SK-N-SH (cell line): ENCODE measurements at regions not wholly inside any gene's neighbourhood (a gene's known extent, or its start where the extent isn't known, plus 50 kb on each side); places are given as distances from the start of the nearest gene placed in this dataset.
A peak's percentile ranks its signal among the peaks of the same experiment; 100 is the strongest.

Experiments used
- CHD2 ChIP-seq: fragments of 150-350 bp; IDR thresholded peaks from 2 replicates; pipeline ENCODE4 v1.6.1; 2018; ENCODE audit warnings: low read length; ENCODE audit not compliant: partially characterized antibody
- ELF1 ChIP-seq: IDR thresholded peaks from 2 replicates; pipeline ENCODE4 v1.4.0; 2012
- EZH2phosphoT487 ChIP-seq: fragments of 200-600 bp; sonication (generic); IDR thresholded peaks from 2 replicates; pipeline ENCODE4 v1.6.1; 2017; ENCODE audit warnings: low read depth, mixed run types, mild to moderate bottlenecking, antibody characterized with exemption, moderate library complexity, borderline replicate concordance
- FOSL2 ChIP-seq: IDR thresholded peaks from 2 replicates; pipeline ENCODE4 v1.4.0; 2012; ENCODE audit warnings: low read depth, mild to moderate bottlenecking, moderate library complexity, borderline replicate concordance
- FOXJ3 ChIP-seq: sonication (generic); formaldehyde crosslinking; IDR thresholded peaks from 2 replicates; pipeline ENCODE4 v1.5.1; 2020; ENCODE audit warnings: mild to moderate bottlenecking, missing genetic modification reagents
- FOXM1 ChIP-seq: IDR thresholded peaks from 2 replicates; pipeline ENCODE4 v1.4.0; 2012; ENCODE audit warnings: low read depth, mild to moderate bottlenecking
- GABPA ChIP-seq: IDR thresholded peaks from 2 replicates; pipeline ENCODE4 v1.4.0; 2012; ENCODE audit warnings: low read depth, mild to moderate bottlenecking
- JUND ChIP-seq: IDR thresholded peaks from 2 replicates; pipeline ENCODE4 v1.4.0; 2012
- MEF2A ChIP-seq: IDR thresholded peaks from 2 replicates; pipeline ENCODE4 v1.4.0; 2012; ENCODE audit warnings: low read depth, borderline replicate concordance
- NFIC ChIP-seq: IDR thresholded peaks from 2 replicates; pipeline ENCODE4 v1.4.0; 2012; ENCODE audit warnings: borderline replicate concordance
- RAD21 ChIP-seq: IDR thresholded peaks from 2 replicates; pipeline ENCODE4 v1.6.1; 2012; ENCODE audit warnings: mild to moderate bottlenecking, low read length
- RFX5 ChIP-seq: IDR thresholded peaks from 2 replicates; pipeline ENCODE4 v1.6.1; 2012; ENCODE audit warnings: mild to moderate bottlenecking, improper control_type of control experiment, low read length
- SIN3A ChIP-seq: IDR thresholded peaks from 2 replicates; pipeline ENCODE4 v1.6.1; 2012; ENCODE audit warnings: low read depth, mild to moderate bottlenecking, low read length, moderate library complexity, borderline replicate concordance
- SMC3 ChIP-seq: IDR thresholded peaks from 2 replicates; pipeline ENCODE4 v1.6.1; 2012; ENCODE audit warnings: low read depth, low read length, improper control_type of control experiment
- TAF1 ChIP-seq: IDR thresholded peaks from 2 replicates; pipeline ENCODE4 v1.6.1; 2012; ENCODE audit warnings: low read depth, mild to moderate bottlenecking, low read length, moderate library complexity, borderline replicate concordance
- TCF12 ChIP-seq: IDR thresholded peaks from 2 replicates; pipeline ENCODE4 v1.4.0; 2012
- TEAD4 ChIP-seq: IDR thresholded peaks from 2 replicates; pipeline ENCODE4 v1.4.0; 2012; ENCODE audit warnings: mild to moderate bottlenecking, borderline replicate concordance; ENCODE audit not compliant: insufficient read depth
- YY1 ChIP-seq: IDR thresholded peaks from 2 replicates; pipeline ENCODE4 v1.4.0; 2012; ENCODE audit warnings: low read depth, mild to moderate bottlenecking
- TF ChIP-seq, protein P1 (sequence below): fragments of 150-350 bp; IDR thresholded peaks from 2 replicates; pipeline ENCODE4 v1.6.1; 2017; ENCODE audit warnings: antibody characterized with exemption, low read length, low read depth, borderline replicate concordance
- TF ChIP-seq, protein P2 (sequence below): IDR thresholded peaks from 2 replicates; pipeline ENCODE4; 2012
- TF ChIP-seq, protein P3 (sequence below): fragments of 150-350 bp; IDR thresholded peaks from 2 replicates; pipeline ENCODE4 v1.6.1; 2016; ENCODE audit warnings: mild to moderate bottlenecking, low read depth, low read length
- TF ChIP-seq, protein P4 (sequence below): IDR thresholded peaks from 2 replicates; pipeline ENCODE4 v1.4.0; 2012; ENCODE audit warnings: low read depth
- TF ChIP-seq, protein P5 (sequence below): fragments of 200-600 bp; sonication (generic); IDR thresholded peaks from 2 replicates; pipeline ENCODE4 v1.6.1; 2017; ENCODE audit warnings: antibody characterized with exemption, mild to moderate bottlenecking, moderate library complexity
- TF ChIP-seq, protein P6 (sequence below): IDR thresholded peaks from 2 replicates; pipeline ENCODE4 v1.4.0; 2012; ENCODE audit warnings: low read depth, borderline replicate concordance

DNA sequence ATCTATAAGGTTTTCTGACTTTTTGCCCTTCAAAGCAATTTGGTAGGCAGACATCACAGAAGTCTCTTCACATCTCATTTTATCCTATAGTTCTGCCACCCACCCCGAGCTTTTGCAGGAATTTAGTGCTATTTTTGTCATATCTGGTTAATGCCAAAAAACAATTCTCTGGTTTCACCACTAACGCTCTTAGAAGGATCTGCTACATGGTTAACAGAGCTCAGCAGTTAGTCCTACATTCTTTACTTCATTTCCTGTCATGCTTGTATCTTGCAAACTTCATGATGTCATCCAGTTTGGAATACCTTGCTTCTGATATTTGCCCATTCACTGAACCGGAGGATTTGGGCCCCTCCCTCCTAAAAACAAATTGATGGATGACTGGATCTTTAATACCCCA is 116.8 kb upstream of the SERPINE2 start (continued):
- no peak for TF ChIP-seq FOXJ3 (CRISPR knock-in tag)
- no peak; the same call in 1 of the 2 replicates for TF ChIP-seq FOSL2
- TF ChIP-seq CHD2 = no peak
- no peak for TF ChIP-seq GABPA
- TF ChIP-seq, protein P1, sequence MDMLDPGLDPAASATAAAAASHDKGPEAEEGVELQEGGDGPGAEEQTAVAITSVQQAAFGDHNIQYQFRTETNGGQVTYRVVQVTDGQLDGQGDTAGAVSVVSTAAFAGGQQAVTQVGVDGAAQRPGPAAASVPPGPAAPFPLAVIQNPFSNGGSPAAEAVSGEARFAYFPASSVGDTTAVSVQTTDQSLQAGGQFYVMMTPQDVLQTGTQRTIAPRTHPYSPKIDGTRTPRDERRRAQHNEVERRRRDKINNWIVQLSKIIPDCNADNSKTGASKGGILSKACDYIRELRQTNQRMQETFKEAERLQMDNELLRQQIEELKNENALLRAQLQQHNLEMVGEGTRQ = no peak
- no peak for TF ChIP-seq RAD21
- TF ChIP-seq TEAD4 = peak; percentile 15; the same call in 1 of the 2 replicates
- TF ChIP-seq ELF1 = no peak
- peak; percentile 64 for TF ChIP-seq TCF12
- TF ChIP-seq, protein P2, sequence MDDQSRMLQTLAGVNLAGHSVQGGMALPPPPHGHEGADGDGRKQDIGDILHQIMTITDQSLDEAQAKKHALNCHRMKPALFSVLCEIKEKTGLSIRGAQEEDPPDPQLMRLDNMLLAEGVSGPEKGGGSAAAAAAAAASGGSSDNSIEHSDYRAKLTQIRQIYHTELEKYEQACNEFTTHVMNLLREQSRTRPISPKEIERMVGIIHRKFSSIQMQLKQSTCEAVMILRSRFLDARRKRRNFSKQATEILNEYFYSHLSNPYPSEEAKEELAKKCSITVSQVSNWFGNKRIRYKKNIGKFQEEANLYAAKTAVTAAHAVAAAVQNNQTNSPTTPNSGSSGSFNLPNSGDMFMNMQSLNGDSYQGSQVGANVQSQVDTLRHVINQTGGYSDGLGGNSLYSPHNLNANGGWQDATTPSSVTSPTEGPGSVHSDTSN = peak; percentile 29; the same call in 1 of the 2 replicates
- TF ChIP-seq YY1 = no peak
- TF ChIP-seq NFIC = peak; percentile 41; the same call in 1 of the 2 replicates
- TF ChIP-seq, protein P3, sequence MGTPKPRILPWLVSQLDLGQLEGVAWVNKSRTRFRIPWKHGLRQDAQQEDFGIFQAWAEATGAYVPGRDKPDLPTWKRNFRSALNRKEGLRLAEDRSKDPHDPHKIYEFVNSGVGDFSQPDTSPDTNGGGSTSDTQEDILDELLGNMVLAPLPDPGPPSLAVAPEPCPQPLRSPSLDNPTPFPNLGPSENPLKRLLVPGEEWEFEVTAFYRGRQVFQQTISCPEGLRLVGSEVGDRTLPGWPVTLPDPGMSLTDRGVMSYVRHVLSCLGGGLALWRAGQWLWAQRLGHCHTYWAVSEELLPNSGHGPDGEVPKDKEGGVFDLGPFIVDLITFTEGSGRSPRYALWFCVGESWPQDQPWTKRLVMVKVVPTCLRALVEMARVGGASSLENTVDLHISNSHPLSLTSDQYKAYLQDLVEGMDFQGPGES = no peak
- TF ChIP-seq, protein P4, sequence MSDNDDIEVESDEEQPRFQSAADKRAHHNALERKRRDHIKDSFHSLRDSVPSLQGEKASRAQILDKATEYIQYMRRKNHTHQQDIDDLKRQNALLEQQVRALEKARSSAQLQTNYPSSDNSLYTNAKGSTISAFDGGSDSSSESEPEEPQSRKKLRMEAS = no peak
- no peak for TF ChIP-seq SIN3A
- peak; percentile 39; the same call in 1 of the 2 replicates for TF ChIP-seq JUND
- TF ChIP-seq, protein P5, sequence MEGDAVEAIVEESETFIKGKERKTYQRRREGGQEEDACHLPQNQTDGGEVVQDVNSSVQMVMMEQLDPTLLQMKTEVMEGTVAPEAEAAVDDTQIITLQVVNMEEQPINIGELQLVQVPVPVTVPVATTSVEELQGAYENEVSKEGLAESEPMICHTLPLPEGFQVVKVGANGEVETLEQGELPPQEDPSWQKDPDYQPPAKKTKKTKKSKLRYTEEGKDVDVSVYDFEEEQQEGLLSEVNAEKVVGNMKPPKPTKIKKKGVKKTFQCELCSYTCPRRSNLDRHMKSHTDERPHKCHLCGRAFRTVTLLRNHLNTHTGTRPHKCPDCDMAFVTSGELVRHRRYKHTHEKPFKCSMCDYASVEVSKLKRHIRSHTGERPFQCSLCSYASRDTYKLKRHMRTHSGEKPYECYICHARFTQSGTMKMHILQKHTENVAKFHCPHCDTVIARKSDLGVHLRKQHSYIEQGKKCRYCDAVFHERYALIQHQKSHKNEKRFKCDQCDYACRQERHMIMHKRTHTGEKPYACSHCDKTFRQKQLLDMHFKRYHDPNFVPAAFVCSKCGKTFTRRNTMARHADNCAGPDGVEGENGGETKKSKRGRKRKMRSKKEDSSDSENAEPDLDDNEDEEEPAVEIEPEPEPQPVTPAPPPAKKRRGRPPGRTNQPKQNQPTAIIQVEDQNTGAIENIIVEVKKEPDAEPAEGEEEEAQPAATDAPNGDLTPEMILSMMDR = no peak
- TF ChIP-seq SMC3 = no peak
- TF ChIP-seq FOXM1 = no peak
- TF ChIP-seq TAF1 = no peak
- TF ChIP-seq, protein P6, sequence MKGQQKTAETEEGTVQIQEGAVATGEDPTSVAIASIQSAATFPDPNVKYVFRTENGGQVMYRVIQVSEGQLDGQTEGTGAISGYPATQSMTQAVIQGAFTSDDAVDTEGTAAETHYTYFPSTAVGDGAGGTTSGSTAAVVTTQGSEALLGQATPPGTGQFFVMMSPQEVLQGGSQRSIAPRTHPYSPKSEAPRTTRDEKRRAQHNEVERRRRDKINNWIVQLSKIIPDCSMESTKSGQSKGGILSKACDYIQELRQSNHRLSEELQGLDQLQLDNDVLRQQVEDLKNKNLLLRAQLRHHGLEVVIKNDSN = no peak
- peak; percentile 58 for TF ChIP-seq MEF2A
- no peak for TF ChIP-seq EZH2phosphoT487
- TF ChIP-seq RFX5 = no peak
